ENCODE measurements at regions not wholly inside any gene's neighbourhood (a gene's known extent, or its start where the extent isn't known, plus 50 kb on each side); places are given as distances from the start of the nearest gene placed in this dataset.

- peaks cover 43 to 46% of the 10 kb centered on the region in 2 experiments for H3K27me3 ChIP-seq (ENCODE audit: control insufficient read depth in 2 of 2, insufficient read depth in 2 of 2, low read length in 2 of 2)
- TF ChIP-seq ZFPM2 (CRISPR knock-in tag; IDR thresholded peaks at IDR 0.05), result no peak
- peak; percentile 38; the same call in 1 of the 2 replicates for TF ChIP-seq MGA (IDR thresholded peaks at IDR 0.05)
- TF ChIP-seq ZNF76 (CRISPR knock-in tag; IDR thresholded peaks at IDR 0.05; ENCODE audit: borderline replicate concordance), result no peak
- TF ChIP-seq SMARCA5 (IDR thresholded peaks at IDR 0.05), result no peak
- TF ChIP-seq POLR3A (IDR thresholded peaks at IDR 0.05; ENCODE audit: borderline replicate concordance, extremely low read depth, insufficient read depth, insufficient read length), result peak; percentile 73
- TF ChIP-seq BRD9 (IDR thresholded peaks at IDR 0.05; ENCODE audit: low read depth, partially characterized antibody), result no peak
- no peak for TF ChIP-seq STAT5B (CRISPR knock-in tag; IDR thresholded peaks at IDR 0.05)
- TF ChIP-seq CEBPB (tag; IDR thresholded peaks at IDR 0.05), result no peak
- no peak for TF ChIP-seq KDM4B (IDR thresholded peaks at IDR 0.05; ENCODE audit: borderline replicate concordance in 2 of 2, low read depth in 1 of 2)
- no peak for TF ChIP-seq COPS2 (conservative IDR thresholded peaks at IDR 0.05)
Observed at GRCh38 chr1:147072482-147073432, 99.5 kb downstream of the PRKAB2 start.

More at GRCh38 chr1:147072482-147073432, 99.5 kb downstream of the PRKAB2 start:
- no TSS peak for BruUV-seq (replicated peaks)
- intact Hi-C loops (cut with micrococcal nuclease), result no loop called here
- Histone ChIP-seq H3K9me1 (ENCODE audit: control insufficient read depth, insufficient read depth, low read length) (no peaks in the 10 kb centered on the region), H3K4me3 (no peak overlapping the region), H2AFZ (ENCODE audit: low read depth, low read length) (peak overlapping the region; percentile 32; the same call in 1 of the 2 replicates), H3K9me3 (replicated peaks; ENCODE audit: control insufficient read depth, insufficient read depth, low read depth, low read length) (no peaks in the 10 kb centered on the region), H3K36me3 (ENCODE audit: control insufficient read depth, insufficient read depth, low read length) (no peaks in the 10 kb centered on the region), H3K9ac (ENCODE audit: insufficient read depth in 1 of 2, low read depth in 2 of 2, low read length in 2 of 2) (peak overlapping the region in 1 of 2 experiments; percentile 48; a peak in 1 of 4 replicates), H4K20me1 (replicated peaks; ENCODE audit: control insufficient read depth, insufficient read depth, low read length) (no peaks in the 10 kb centered on the region; the same call in 1 of the 2 replicates), H3K4me1 (replicated peaks in 1 of 2; ENCODE audit: control insufficient read depth in 2 of 2, insufficient read depth in 2 of 2, low read length in 2 of 2) (peaks cover 0 to 8% of the 10 kb centered on the region in 2 experiments; a peak in 2 of 5 replicates), H3K79me2 (ENCODE audit: control insufficient read depth, insufficient read depth, low read length) (no peaks in the 10 kb centered on the region), H3K4me2 (ENCODE audit: insufficient read depth, low read length) (no peak overlapping the region; the same call in 1 of the 2 replicates), H3K27ac (ENCODE audit: extremely low read depth, low read depth, low read length) (no peak overlapping the region)
- ChIA-PET CTCF (ENCODE audit: low intra/inter-chr PET ratio) (no interaction called here), POLR2A (interaction anchor here (1.6 kb wide), 1 partner anchor 12 kb away, joined by 12 read pairs; no protein-coding TSS in a partner anchor)
- 2% methylated on average over 54 of the region's 58 CpGs for WGBS (ENCODE audit: insufficient coverage, low coverage, missing lambda C conversion rate)
- FAIRE-seq (no peak), DNase-seq (ENCODE audit: extremely low read depth in 1 of 4, low spot score in 3 of 4) (no peak), ATAC-seq (no peak; the same call in 1 of the 3 replicates)
- in situ Hi-C loops (cut with MboI), result no loop called here

All from K562 (cell line).